Stimulated activated effector memory CD8-positive, alpha-beta T cell treated with anti-CD3 and anti-CD28 coated beads, Interleukin-12 subunit alpha, Interleukin-12 subunit beta, amount 100 ng/mL, for 72 hours (primary cell): ENCODE measurements at regions not wholly inside any gene's neighbourhood (a gene's known extent, or its start where the extent isn't known, plus 50 kb on each side); places are given as distances from the start of the nearest gene placed in this dataset.

Experiments
- ATAC-seq: fragments of 150-1000 bp; cut with Tn5 transposase; 2 replicates; pipeline ENCODE4 v1.10.0; 2021
- DNase-seq, 2 donors: peaks; one replicate each; pipeline ENCODE4 v3.0.0; 2021 to 2022; ENCODE audit warnings: low spot score in 2 of 2
- H3K27ac Mint-ChIP-seq: one replicate; pipeline ENCODE4 v1.8.0; 2022; ENCODE audit warnings: mild to moderate bottlenecking, mixed read lengths
- H3K36me3 Mint-ChIP-seq: one replicate; pipeline ENCODE4 v1.8.0; 2022; ENCODE audit warnings: mild to moderate bottlenecking, mixed read lengths
- H3K4me1 Mint-ChIP-seq: one replicate; pipeline ENCODE4 v1.8.0; 2022; ENCODE audit warnings: mixed read lengths
- H3K4me3 Mint-ChIP-seq: one replicate; pipeline ENCODE4 v1.8.0; 2022; ENCODE audit warnings: mild to moderate bottlenecking, mixed read lengths
- H3K9me3 Mint-ChIP-seq: one replicate; pipeline ENCODE4 v1.8.0; 2022; ENCODE audit warnings: mixed read lengths

DNA sequence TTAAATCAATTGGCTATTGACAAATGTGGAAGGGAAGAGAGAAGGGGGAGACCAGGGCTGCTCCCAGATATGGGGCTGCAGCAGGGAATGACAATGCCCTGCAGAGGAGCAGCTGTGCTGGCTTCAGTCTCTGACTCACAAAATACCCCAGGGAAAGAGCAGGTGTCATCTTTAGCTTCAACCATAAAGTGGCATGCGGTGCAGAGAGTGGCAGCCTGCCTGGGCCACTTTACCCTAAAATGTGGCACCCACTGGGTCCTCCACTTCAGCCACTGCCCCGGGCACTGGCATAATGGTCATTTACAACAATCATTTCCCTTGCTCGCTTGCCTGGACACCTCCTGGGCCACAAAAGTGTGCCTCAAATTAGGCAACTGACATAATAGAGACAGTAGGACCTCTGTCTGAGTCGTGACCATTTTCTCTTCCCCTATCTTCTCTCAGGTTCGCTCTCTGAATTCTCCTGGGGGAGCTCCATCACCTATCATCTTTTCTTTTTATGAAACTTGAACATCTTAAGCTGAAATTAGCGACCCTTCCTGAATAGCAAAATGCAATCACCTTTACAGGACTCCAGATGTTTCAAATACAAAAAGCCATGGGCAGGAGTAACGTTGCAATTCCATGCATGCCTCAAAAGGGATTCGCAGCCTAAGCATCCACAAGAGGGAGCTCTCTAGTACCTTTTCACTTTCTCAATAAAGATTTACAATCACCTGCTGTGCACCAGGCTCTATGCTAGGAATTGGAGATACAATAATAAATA, 179.9 kb upstream of the ATF7IP start:
- Mint-ChIP-seq H3K9me3 (no peaks in the 10 kb centered on the region), H3K4me3 (no peak overlapping the region), H3K4me1 (peaks cover 5% of the 10 kb centered on the region), H3K27ac (no peak overlapping the region), H3K36me3 (no peaks in the 10 kb centered on the region)
- no peak for DNase-seq
- ATAC-seq: no peak

- Mint-ChIP-seq H3K4me1 (peaks cover 5% of the 10 kb centered on the region), H3K27ac (no peak overlapping the region), H3K36me3 (no peaks in the 10 kb centered on the region), H3K9me3 (no peaks in the 10 kb centered on the region), H3K4me3 (no peak overlapping the region)
- DNase-seq: no peak
- no peak for ATAC-seq
Observed at GRCh38 chr12:14186193-14186502, 179.3 kb upstream of the ATF7IP start.

DNA sequence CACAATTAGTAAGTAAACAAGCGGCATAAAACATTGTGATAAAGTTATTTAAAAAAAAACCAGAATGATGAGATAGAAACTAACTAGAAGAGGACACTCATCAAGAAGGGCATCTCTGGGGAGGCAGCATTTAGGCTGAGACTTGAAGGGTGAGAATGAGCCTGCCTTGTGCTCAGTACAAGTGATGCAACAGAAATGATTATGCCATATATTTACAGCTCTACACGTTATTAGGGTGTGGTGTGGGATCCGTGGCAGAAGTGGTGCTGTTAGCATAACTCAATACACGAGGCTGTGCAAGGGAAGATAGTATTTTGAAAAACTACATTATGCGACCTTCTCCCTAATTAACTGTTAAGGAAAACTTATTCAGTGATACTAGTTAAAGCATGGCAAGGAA, 178.5 kb upstream of the ATF7IP start:
- no peaks in the 10 kb centered on the region for H3K9me3 Mint-ChIP-seq
- ATAC-seq (no peak), DNase-seq (no peak)
- peaks cover 9% of the 10 kb centered on the region for H3K4me1 Mint-ChIP-seq
- H3K4me3 Mint-ChIP-seq: no peak overlapping the region
- no peaks in the 10 kb centered on the region for H3K36me3 Mint-ChIP-seq
- H3K27ac Mint-ChIP-seq: no peak overlapping the region

DNA sequence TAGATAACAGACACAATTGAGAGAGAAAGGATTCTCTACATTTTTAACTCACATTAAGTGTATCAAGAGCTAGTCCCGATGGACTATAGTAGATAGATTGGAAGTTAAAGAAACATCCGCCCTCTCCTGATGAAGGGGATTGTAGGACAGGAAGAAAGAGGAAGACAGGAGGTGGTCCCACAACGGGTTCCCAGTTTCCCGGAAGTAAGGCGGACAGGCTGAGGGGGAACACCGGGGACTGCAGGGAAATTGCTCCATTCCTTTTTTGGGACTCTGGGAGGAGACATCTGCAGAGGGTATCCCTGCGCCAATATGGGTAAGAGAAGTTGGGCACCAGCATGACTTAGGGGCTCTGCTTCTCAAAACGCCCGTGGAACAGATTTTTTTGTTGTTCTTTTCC, 177.5 kb upstream of the ATF7IP start:
- H3K4me1 Mint-ChIP-seq: peaks cover 9% of the 10 kb centered on the region
- H3K27ac Mint-ChIP-seq: no peak overlapping the region
- H3K4me3 Mint-ChIP-seq: no peak overlapping the region
- no peaks in the 10 kb centered on the region for H3K36me3 Mint-ChIP-seq
- DNase-seq: no peak
- H3K9me3 Mint-ChIP-seq: no peaks in the 10 kb centered on the region
- ATAC-seq: no peak

DNA sequence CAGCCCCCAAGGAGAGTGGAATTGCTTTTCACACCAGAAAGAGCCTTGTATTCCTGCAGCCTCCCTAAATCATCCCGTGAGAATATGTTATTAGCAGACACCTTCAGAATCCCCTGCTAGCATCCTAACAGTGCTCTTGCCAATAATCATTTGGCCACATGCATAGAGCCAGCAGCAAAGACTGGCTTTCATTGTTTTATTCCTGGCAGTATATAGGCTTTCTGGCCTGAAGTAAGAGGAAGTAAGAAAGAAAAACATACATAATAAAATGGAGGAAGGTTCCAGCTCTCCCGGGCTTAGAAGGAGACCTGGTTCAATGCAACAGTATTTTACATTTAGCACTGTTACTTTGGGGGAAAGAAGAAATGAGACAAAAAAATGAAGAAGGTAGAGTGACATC, 176.7 kb upstream of the ATF7IP start:
- Mint-ChIP-seq H3K4me1 (peaks cover 9% of the 10 kb centered on the region), H3K9me3 (no peaks in the 10 kb centered on the region)
- no peak for ATAC-seq

DNA sequence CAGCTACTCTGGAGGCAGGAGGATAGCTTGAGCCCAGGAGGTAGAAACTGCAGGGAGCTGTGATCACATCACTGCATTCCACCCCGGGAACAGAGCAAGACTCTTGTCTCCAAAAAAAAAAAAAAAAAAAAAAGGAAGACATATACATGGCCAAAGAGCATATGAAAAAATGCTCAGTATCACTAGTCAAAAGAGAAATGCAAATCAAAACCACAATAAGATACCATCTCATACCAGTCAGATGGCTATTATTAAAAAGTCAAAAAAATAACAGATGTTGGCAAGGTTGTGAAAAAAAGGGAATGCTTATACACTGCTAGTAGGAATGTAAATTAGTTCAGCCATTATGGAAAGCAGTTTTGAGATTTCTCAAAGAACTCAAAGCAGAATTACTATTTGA, 174.8 kb upstream of the ATF7IP start:
- Mint-ChIP-seq H3K4me3 (no peak overlapping the region), H3K36me3 (no peaks in the 10 kb centered on the region), H3K9me3 (no peaks in the 10 kb centered on the region), H3K4me1 (peaks cover 7% of the 10 kb centered on the region), H3K27ac (no peak overlapping the region)
- DNase-seq: no peak
- ATAC-seq: no peak

More for the DNA sequence above, 176.7 kb upstream of the ATF7IP start:
- H3K27ac Mint-ChIP-seq: no peak overlapping the region
- no peak overlapping the region for H3K4me3 Mint-ChIP-seq
- no peaks in the 10 kb centered on the region for H3K36me3 Mint-ChIP-seq
- no peak for DNase-seq

GRCh38 chr12:14191612-14192011, 173.9 kb upstream of the ATF7IP start:
- Mint-ChIP-seq H3K9me3 (no peaks in the 10 kb centered on the region), H3K4me3 (no peak overlapping the region), H3K4me1 (peaks cover 4% of the 10 kb centered on the region), H3K27ac (no peak overlapping the region), H3K36me3 (no peaks in the 10 kb centered on the region)
- no peak for ATAC-seq
- no peak for DNase-seq

GRCh38 chr12:14193639-14194038, 171.8 kb upstream of the ATF7IP start:
- H3K4me1 Mint-ChIP-seq: peaks cover 4% of the 10 kb centered on the region
- DNase-seq (no peak), ATAC-seq (no peak)
- H3K27ac Mint-ChIP-seq: no peak overlapping the region
- H3K36me3 Mint-ChIP-seq: no peaks in the 10 kb centered on the region
- H3K4me3 Mint-ChIP-seq: no peak overlapping the region
- no peaks in the 10 kb centered on the region for H3K9me3 Mint-ChIP-seq

GRCh38 chr12:14194572-14194971, 170.9 kb upstream of the ATF7IP start:
- Mint-ChIP-seq H3K9me3 (no peaks in the 10 kb centered on the region), H3K4me3 (no peak overlapping the region), H3K27ac (no peak overlapping the region), H3K4me1 (peaks cover 4% of the 10 kb centered on the region), H3K36me3 (no peaks in the 10 kb centered on the region)
- no peak for DNase-seq
- no peak for ATAC-seq

DNA sequence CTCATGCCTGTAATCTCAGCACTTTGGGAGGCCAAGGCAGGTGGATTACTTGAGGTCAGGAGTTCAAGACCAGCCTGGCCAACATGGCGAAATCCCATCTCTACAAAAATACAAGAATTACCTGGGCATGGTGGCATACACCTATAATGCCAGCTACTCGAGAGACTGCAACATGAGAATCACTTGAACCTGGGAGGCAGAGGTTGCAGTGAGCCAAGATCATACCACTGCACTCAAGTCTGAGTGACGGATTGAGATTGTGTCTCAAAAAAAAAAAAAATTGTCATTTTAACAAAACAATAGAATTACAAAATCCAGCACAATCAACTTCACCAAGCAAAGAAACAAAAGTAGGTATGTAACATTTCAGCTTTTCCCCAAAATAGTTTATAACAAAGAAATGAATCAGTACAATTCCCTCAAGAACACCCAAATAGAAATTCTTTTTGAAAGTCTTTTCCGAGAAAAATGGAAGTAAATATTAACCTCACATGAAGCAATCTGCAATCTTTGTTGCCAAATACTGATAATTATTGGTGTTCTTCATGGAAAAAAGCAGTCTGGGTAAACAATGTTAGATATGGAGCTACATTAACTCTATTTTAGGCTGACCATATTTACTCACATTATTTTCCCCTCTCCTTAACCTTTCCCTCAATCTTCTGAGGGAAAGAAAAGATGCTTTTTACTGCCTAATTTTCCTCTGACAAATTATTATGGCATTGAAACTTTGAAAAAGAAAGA, 165.9 kb upstream of the ATF7IP start:
- H3K27ac Mint-ChIP-seq: no peak overlapping the region

GRCh38 chr12:14200598-14200997, 164.9 kb upstream of the ATF7IP start:
- Mint-ChIP-seq H3K4me1 (no peaks in the 10 kb centered on the region), H3K36me3 (no peaks in the 10 kb centered on the region), H3K27ac (no peak overlapping the region), H3K4me3 (no peak overlapping the region), H3K9me3 (peaks cover 3% of the 10 kb centered on the region)
- no peak for DNase-seq
- ATAC-seq: no peak

More for the DNA sequence above, 165.9 kb upstream of the ATF7IP start:
- peaks cover 3% of the 10 kb centered on the region for H3K9me3 Mint-ChIP-seq
- ATAC-seq (no peak), DNase-seq (no peak)
- H3K4me1 Mint-ChIP-seq: no peaks in the 10 kb centered on the region
- H3K4me3 Mint-ChIP-seq: no peak overlapping the region
- H3K36me3 Mint-ChIP-seq: no peaks in the 10 kb centered on the region

DNA sequence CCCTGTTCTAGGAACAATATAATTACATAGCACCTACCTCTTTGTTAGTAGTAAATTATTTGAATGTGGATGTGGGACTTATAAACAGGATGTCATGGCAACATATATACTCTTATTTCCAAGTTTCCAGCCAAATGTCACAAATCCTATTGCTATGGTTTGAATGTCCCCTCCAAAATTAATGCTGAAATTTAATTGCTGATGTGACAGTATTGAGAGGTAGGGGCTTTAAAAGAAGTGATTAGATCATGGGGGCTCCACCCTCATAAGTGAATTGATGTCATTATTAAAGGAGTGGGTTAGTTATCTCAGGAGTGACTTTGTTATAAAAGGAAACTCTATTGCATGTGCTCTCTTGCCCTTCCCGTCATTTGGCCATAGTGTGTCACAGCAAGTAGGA, 164.2 kb upstream of the ATF7IP start:
- no peaks in the 10 kb centered on the region for H3K36me3 Mint-ChIP-seq
- H3K9me3 Mint-ChIP-seq: peaks cover 3% of the 10 kb centered on the region
- DNase-seq (no peak), ATAC-seq (no peak)
- no peak overlapping the region for H3K4me3 Mint-ChIP-seq
- no peaks in the 10 kb centered on the region for H3K4me1 Mint-ChIP-seq
- H3K27ac Mint-ChIP-seq: no peak overlapping the region

DNA sequence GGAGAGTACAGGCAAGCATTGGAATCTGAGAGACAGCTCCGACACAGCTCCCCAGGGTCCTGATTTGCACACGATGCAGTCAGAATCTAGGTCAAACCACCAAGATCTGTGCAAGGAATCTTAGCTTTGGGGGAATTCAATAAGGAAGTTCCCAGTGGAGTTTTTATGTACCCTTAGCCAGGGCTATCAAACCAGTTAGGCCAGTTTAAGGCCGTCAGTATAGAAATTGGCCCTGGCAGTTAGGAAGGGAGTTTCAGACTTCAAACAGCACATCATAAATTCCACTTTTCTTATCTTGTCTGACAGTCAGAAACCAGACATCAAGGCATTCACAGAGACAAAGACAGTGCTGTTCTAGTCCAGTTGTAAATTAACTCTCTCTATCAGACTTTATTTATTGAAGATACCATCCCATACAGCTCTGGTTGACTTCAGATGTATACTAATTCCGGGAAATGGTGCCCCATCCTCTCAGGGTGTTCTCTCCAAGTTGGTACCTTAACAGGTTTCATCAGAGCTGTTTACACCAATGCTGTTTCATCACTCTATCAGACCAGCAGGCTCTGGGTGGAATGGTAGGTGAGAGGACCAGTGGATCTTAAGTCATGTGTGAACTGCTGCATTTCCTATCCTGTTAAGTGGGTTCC, 157.5 kb upstream of the ATF7IP start:
- Mint-ChIP-seq H3K4me3 (no peak overlapping the region), H3K4me1 (no peaks in the 10 kb centered on the region), H3K27ac (no peak overlapping the region), H3K9me3 (no peaks in the 10 kb centered on the region), H3K36me3 (no peaks in the 10 kb centered on the region)
- ATAC-seq (no peak), DNase-seq (no peak)

DNA sequence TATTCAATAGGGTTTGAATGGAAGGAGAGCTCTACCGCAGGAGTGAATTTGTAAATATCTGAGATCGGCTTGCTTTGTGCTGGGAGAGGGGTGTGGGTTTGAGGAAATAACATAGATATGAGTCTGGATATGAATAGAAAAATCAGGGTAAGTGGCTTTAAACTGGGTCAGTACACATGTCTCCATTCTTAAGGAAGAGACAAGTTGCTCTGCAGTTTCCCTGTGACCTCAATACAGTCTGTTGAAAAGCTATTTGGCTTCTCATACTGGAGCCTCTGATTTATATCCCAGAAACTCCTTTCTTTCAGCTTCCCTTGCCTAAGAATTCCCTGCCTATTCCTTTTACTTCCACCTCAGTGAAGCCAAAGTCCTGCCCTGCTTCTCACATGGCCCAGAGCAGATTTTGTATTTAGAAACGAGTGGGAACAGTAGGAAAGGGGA, 153.5 kb upstream of the ATF7IP start:
- H3K36me3 Mint-ChIP-seq: peaks cover 4% of the 10 kb centered on the region
- H3K27ac Mint-ChIP-seq: no peak overlapping the region
- no peak overlapping the region for H3K4me3 Mint-ChIP-seq
- DNase-seq: no peak
- no peak for ATAC-seq
- no peaks in the 10 kb centered on the region for H3K9me3 Mint-ChIP-seq
- H3K4me1 Mint-ChIP-seq: peaks cover 8% of the 10 kb centered on the region

- H3K36me3 Mint-ChIP-seq: peaks cover 4% of the 10 kb centered on the region
- DNase-seq (no peak), ATAC-seq (no peak)
- H3K27ac Mint-ChIP-seq: no peak overlapping the region
- H3K4me3 Mint-ChIP-seq: no peak overlapping the region
- peaks cover 20% of the 10 kb centered on the region for H3K4me1 Mint-ChIP-seq
- peaks cover 1% of the 10 kb centered on the region for H3K9me3 Mint-ChIP-seq
Observed at GRCh38 chr12:14213542-14213941, 151.9 kb upstream of the ATF7IP start.

GRCh38 chr12:14214495-14214894, 151.0 kb upstream of the ATF7IP start:
- Mint-ChIP-seq H3K27ac (no peak overlapping the region), H3K4me3 (no peak overlapping the region), H3K9me3 (peaks cover 5% of the 10 kb centered on the region), H3K36me3 (peaks cover 4% of the 10 kb centered on the region), H3K4me1 (peaks cover 25% of the 10 kb centered on the region)
- no peak for ATAC-seq
- DNase-seq: no peak
